H1 (cell line): ENCODE measurements at regions not wholly inside any gene's neighbourhood (a gene's known extent, or its start where the extent isn't known, plus 50 kb on each side); places are given as distances from the start of the nearest gene placed in this dataset.

ENCODE experiments used
- CTCF ChIA-PET: fragments of 300-600 bp; sonication (Branson Sonifier 250); formaldehyde crosslinking; loops from one replicate; lab custom pipeline; 2021; ENCODE audit not compliant: partially characterized antibody; lab: Charles Lee
- POLR2A ChIA-PET: fragments of 300-600 bp; sonication (Branson Sonifier 250); formaldehyde crosslinking; loops from one replicate; lab custom pipeline; 2021; ENCODE audit warnings: inconsistent platforms; ENCODE audit not compliant: partially characterized antibody; lab: Charles Lee
- DNase-seq, 2 experiments: peaks; one replicate each; pipeline versions ENCODE4 v3.0.0 to v3.0.0-alpha.2; 2010 to 2022; ENCODE audit warnings: low spot score in 2 of 2, low read depth in 1 of 2, mixed read lengths in 1 of 2
- FAIRE-seq: peaks from 2 replicates; lab custom pipeline; 2011; peaks lifted over from hg19 to GRCh38; lab: Jason Lieb, UNC
- H2AFZ ChIP-seq: 2 replicates; pipeline ENCODE4 v1.8.1; 2012; ENCODE audit warnings: low read length, inconsistent platforms
- H2AK5ac ChIP-seq: 2 replicates; pipeline ENCODE4 v1.6.1; 2013; ENCODE audit warnings: low read depth, low read length
- H2BK120ac ChIP-seq: replicated peaks from 2 replicates; pipeline ENCODE3; 2013; ENCODE audit warnings: low read depth, low read length, inconsistent platforms
- H2BK12ac ChIP-seq: 2 replicates; pipeline ENCODE4 v1.6.1; 2013; ENCODE audit warnings: low read depth, low read length
- H2BK15ac ChIP-seq: 2 replicates; pipeline ENCODE4 v1.6.1; 2013; ENCODE audit warnings: low read length
- H2BK20ac ChIP-seq: 2 replicates; pipeline ENCODE4 v1.6.1; 2013; ENCODE audit warnings: low read length
- H2BK5ac ChIP-seq: 2 replicates; pipeline ENCODE4 v1.6.1; 2013; ENCODE audit warnings: low read depth, low read length
- H3K14ac ChIP-seq: 2 replicates; pipeline ENCODE4 v1.6.1; 2013; ENCODE audit warnings: inconsistent platforms; ENCODE audit not compliant: insufficient read length
- H3K18ac ChIP-seq: 2 replicates; pipeline ENCODE4 v1.6.1; 2013; ENCODE audit warnings: low read length; ENCODE audit errors: extremely low read depth
- H3K23ac ChIP-seq: 2 replicates; pipeline ENCODE4 v1.6.1; 2013; ENCODE audit warnings: inconsistent platforms; ENCODE audit not compliant: insufficient read length
- H3K23me2 ChIP-seq: 2 replicates; pipeline ENCODE4 v1.6.1; 2013; ENCODE audit warnings: low read depth, low read length
- H3K27ac ChIP-seq: 2 replicates; pipeline ENCODE4 v1.6.1; 2011; ENCODE audit warnings: low read depth, low read length, inconsistent platforms
- H3K27me3 ChIP-seq, 4 experiments: replicated peaks in 1 of 4; 1 replicate in 1 of 4; 2 replicates in 3 of 4; pipeline versions ENCODE4 v1.6.1 to v1.8.1; 2011 to 2013; ENCODE audit warnings: low read length in 3 of 4, mild to moderate bottlenecking in 3 of 4, inconsistent platforms in 2 of 4, mixed read lengths in 2 of 4, moderate library complexity in 1 of 4; ENCODE audit not compliant: control insufficient read depth in 3 of 4, insufficient read depth in 3 of 4; ENCODE audit errors: extremely low read depth in 1 of 4
- H3K36me3 ChIP-seq, 4 experiments: 2 replicates each; pipeline versions ENCODE4 v1.6.1 to v1.8.1; 2011 to 2013; ENCODE audit warnings: mild to moderate bottlenecking in 4 of 4, low read length in 3 of 4, moderate library complexity in 2 of 4, control low read depth in 1 of 4, inconsistent platforms in 1 of 4; ENCODE audit not compliant: insufficient read depth in 4 of 4, control insufficient read depth in 2 of 4
- H3K4ac ChIP-seq: replicated peaks from 2 replicates; pipeline ENCODE3; 2013; ENCODE audit warnings: low read length, low read depth, mixed read lengths, inconsistent platforms; ENCODE audit not compliant: insufficient read length
- H3K4me1 ChIP-seq, 4 experiments: replicated peaks in 1 of 4; 1 replicate in 1 of 4; 2 replicates in 3 of 4; pipeline versions ENCODE4 v1.6.1 to v1.8.1; 2011 to 2013; ENCODE audit warnings: low read length in 3 of 4, inconsistent platforms in 2 of 4, mixed read lengths in 1 of 4; ENCODE audit not compliant: insufficient read depth in 4 of 4, control insufficient read depth in 3 of 4
- H3K4me2 ChIP-seq, 2 experiments: 2 replicates each; pipeline versions ENCODE4 v1.6.1 to v1.8.1; 2011 to 2013; ENCODE audit warnings: low read depth in 2 of 2, low read length in 2 of 2, control low read depth in 1 of 2, inconsistent platforms in 1 of 2, mild to moderate bottlenecking in 1 of 2; ENCODE audit not compliant: insufficient read depth in 1 of 2
- H3K4me3 ChIP-seq, 4 experiments: fragments of 200-600, 300-600 bp in 1 of 4; sonication (generic), shearing (Covaris generic), sonication (Bioruptor Twin) in 1 of 4; 2 replicates each; pipeline versions ENCODE4 v1.5.1 to v1.8.1; 2011 to 2016; ENCODE audit warnings: low read length in 4 of 4, low read depth in 3 of 4, control low read depth in 2 of 4, inconsistent platforms in 2 of 4, mild to moderate bottlenecking in 2 of 4, mixed read lengths in 1 of 4, moderate library complexity in 1 of 4; ENCODE audit not compliant: insufficient read depth in 2 of 4; ENCODE audit errors: extremely low read depth in 1 of 4
- H3K56ac ChIP-seq: replicated peaks from 2 replicates; pipeline ENCODE3; 2013; ENCODE audit warnings: low read depth, mild to moderate bottlenecking, mixed read lengths, low read length, inconsistent platforms; ENCODE audit not compliant: insufficient read length
- H3K79me1 ChIP-seq: 2 replicates; pipeline ENCODE4 v1.6.1; 2013; ENCODE audit warnings: low read depth, low read length, control low read depth
- H3K79me2 ChIP-seq, 2 experiments: 2 replicates each; pipeline versions ENCODE4 v1.6.1 to v1.8.1; 2012 to 2013; ENCODE audit warnings: low read length in 2 of 2, mild to moderate bottlenecking in 2 of 2, inconsistent platforms in 1 of 2; ENCODE audit not compliant: insufficient read depth in 2 of 2, control insufficient read depth in 1 of 2
- H3K9ac ChIP-seq, 4 experiments: replicated peaks in 1 of 4; 1 replicate in 1 of 4; 2 replicates in 3 of 4; pipeline versions ENCODE4 v1.6.1 to v1.8.1; 2011 to 2013; ENCODE audit warnings: low read depth in 3 of 4, low read length in 3 of 4, control low read depth in 2 of 4, mild to moderate bottlenecking in 2 of 4, moderate library complexity in 2 of 4, inconsistent platforms in 1 of 4; ENCODE audit errors: extremely low read depth in 1 of 4
- H3K9me3 ChIP-seq, 2 experiments: 2 replicates each; pipeline versions ENCODE4 v1.6.1 to v1.8.1; 2012 to 2013; ENCODE audit warnings: mild to moderate bottlenecking in 2 of 2, moderate library complexity in 2 of 2, control low read depth in 1 of 2, inconsistent platforms in 1 of 2, low read depth in 1 of 2, low read length in 1 of 2, mixed read lengths in 1 of 2; ENCODE audit not compliant: insufficient read depth in 2 of 2
- H4K20me1 ChIP-seq, 2 experiments: replicated peaks in 1 of 2; 2 replicates each; pipeline versions ENCODE3 to v1.8.1; 2011 to 2013; ENCODE audit warnings: inconsistent platforms in 2 of 2, low read length in 2 of 2, mild to moderate bottlenecking in 1 of 2; ENCODE audit not compliant: insufficient read depth in 2 of 2, control insufficient read depth in 1 of 2
- H4K5ac ChIP-seq: 2 replicates; pipeline ENCODE4 v1.6.1; 2013; ENCODE audit warnings: low read length, low read depth, mixed read lengths, inconsistent platforms; ENCODE audit not compliant: insufficient read length
- H4K8ac ChIP-seq: 2 replicates; pipeline ENCODE4 v1.8.0; 2013; ENCODE audit warnings: mild to moderate bottlenecking, moderate library complexity, low read length, inconsistent platforms; ENCODE audit not compliant: insufficient read depth; ENCODE audit errors: extremely low read depth
- H4K91ac ChIP-seq: replicated peaks from 2 replicates; pipeline ENCODE3; 2013; ENCODE audit warnings: low read length, mixed read lengths, inconsistent platforms; ENCODE audit not compliant: insufficient read length
- CEBPB ChIP-seq: IDR thresholded peaks from 2 replicates; pipeline ENCODE4 v1.6.1; 2012; ENCODE audit warnings: low read depth, low read length
- CREB1 ChIP-seq: IDR thresholded peaks from 2 replicates; pipeline ENCODE4 v1.6.1; 2012; ENCODE audit warnings: inconsistent platforms
- NANOG ChIP-seq: IDR thresholded peaks from 2 replicates; pipeline ENCODE4 v1.6.1; 2011; ENCODE audit warnings: low read length, low read depth, mild to moderate bottlenecking, inconsistent platforms; ENCODE audit not compliant: insufficient read depth, poor library complexity, severe bottlenecking
- POLR2AphosphoS5 ChIP-seq: IDR thresholded peaks from 2 replicates; pipeline ENCODE4 v1.6.1; 2011; ENCODE audit warnings: low read depth, low read length
- POU5F1 ChIP-seq: IDR thresholded peaks from 2 replicates; pipeline ENCODE4 v1.6.1; 2011; ENCODE audit warnings: low read depth, mild to moderate bottlenecking, low read length, moderate library complexity
- RAD21 ChIP-seq, 2 experiments: IDR thresholded peaks in 1 of 2; conservative IDR thresholded peaks in 1 of 2; 2 replicates each; pipeline ENCODE4 v1.6.1; 2011; ENCODE audit warnings: low read depth in 2 of 2, low read length in 2 of 2, improper control_type of control experiment in 1 of 2, inconsistent platforms in 1 of 2, mild to moderate bottlenecking in 1 of 2, moderate library complexity in 1 of 2
- RFX5 ChIP-seq: IDR thresholded peaks from 2 replicates; pipeline ENCODE4 v1.6.1; 2011; ENCODE audit warnings: low read depth, low read length, improper control_type of control experiment, borderline replicate concordance
- RNF2 ChIP-seq: fragments of 200-900, 300-1000 bp; sonication (generic); IDR thresholded peaks from 2 replicates; pipeline ENCODE4 v1.7.1; 2016; ENCODE audit warnings: borderline replicate concordance, low read depth, mild to moderate bottlenecking, antibody characterized with exemption, low read length; ENCODE audit not compliant: poor library complexity, severe bottlenecking; ENCODE audit errors: missing control alignments
- SUZ12 ChIP-seq: fragments of 200-600 bp; sonication (generic); IDR thresholded peaks from 2 replicates; pipeline ENCODE4 v1.6.1; 2012; ENCODE audit warnings: mild to moderate bottlenecking, inconsistent platforms, low read length, moderate library complexity, mixed read lengths
- TAF1 ChIP-seq: IDR thresholded peaks from 2 replicates; pipeline ENCODE4 v1.6.1; 2011; ENCODE audit warnings: mild to moderate bottlenecking, low read depth, low read length
- USF2 ChIP-seq: IDR thresholded peaks from 2 replicates; pipeline ENCODE4 v1.6.1; 2011; ENCODE audit warnings: low read length, improper control_type of control experiment
- WGBS, 2 experiments: shearing (Covaris generic) in 1 of 2; methylation state at CpG; one replicate each; pipeline versions ENCODE4 v1.1.6 to v1.1.7; 2013 to 2015; ENCODE audit warnings: low lambda C conversion rate in 2 of 2, mixed read lengths in 2 of 2, inconsistent platforms in 1 of 2, low coverage in 1 of 2, missing lambda C conversion rate in 1 of 2; ENCODE audit not compliant: insufficient replicate concordance in 2 of 2, insufficient coverage in 1 of 2, insufficient read length in 1 of 2; ENCODE audit errors: extremely low coverage in 1 of 2, missing lambda C conversion rate in 1 of 2; 5-methylcytosine and 5-hydroxymethylcytosine counted together

GRCh38 chr7:79854621-79855020 is 280.0 kb upstream of the GNAI1 start:
- CTCF ChIA-PET, result interaction anchor here (1.2 kb wide), 2 partner anchors 10 to 352 kb away, joined by 3 to 4 read pairs; no protein-coding TSS in a partner anchor
- no peak overlapping the region for H3K4me2 ChIP-seq

More at GRCh38 chr7:79854621-79855020, 280.0 kb upstream of the GNAI1 start:
- Histone ChIP-seq H2AK5ac (no peak overlapping the region), H3K4ac (no peak overlapping the region), H3K23ac (no peak overlapping the region), H4K8ac (no peak overlapping the region), H4K20me1 (no peaks in the 10 kb centered on the region), H3K4me3 (no peak overlapping the region), H3K79me2 (no peaks in the 10 kb centered on the region), H2BK12ac (no peak overlapping the region), H2BK15ac (no peak overlapping the region), H2AFZ (no peak overlapping the region), H2BK120ac (no peak overlapping the region), H3K23me2 (no peaks in the 10 kb centered on the region), H3K18ac (no peak overlapping the region), H4K5ac (no peak overlapping the region), H3K14ac (no peak overlapping the region), H2BK20ac (no peak overlapping the region), H3K79me1 (no peaks in the 10 kb centered on the region), H3K27me3 (no peaks in the 10 kb centered on the region), H3K27ac (no peak overlapping the region), H3K9me3 (no peaks in the 10 kb centered on the region), H3K56ac (no peak overlapping the region), H3K9ac (no peak overlapping the region), H2BK5ac (no peak overlapping the region), H3K4me1 (no peaks in the 10 kb centered on the region), H3K36me3 (no peaks in the 10 kb centered on the region), H4K91ac (no peak overlapping the region)
- POLR2A ChIA-PET, result no interaction called here
- FAIRE-seq (no peak), DNase-seq (no peak)
- WGBS, 2 experiments, result 91% methylated on average over 2 of the region's 2 CpGs; no CpG with 5 or more reads in 1 of the 2 experiments
- TF ChIP-seq CEBPB (no peak), NANOG (no peak), POLR2AphosphoS5 (no peak), RNF2 (no peak), RFX5 (no peak), POU5F1 (no peak), SUZ12 (no peak), TAF1 (no peak), USF2 (no peak), CREB1 (no peak), RAD21 (IDR thresholded peaks at IDR 0.05 in 1 of 2, conservative IDR thresholded peaks at IDR 0.05 in 1 of 2; ENCODE audit: low read depth in 2 of 2, low read length in 2 of 2) (no peak)
